Fibroblast of skin of left quadriceps (primary cell): ENCODE measurements at regions not wholly inside any gene's neighbourhood (a gene's known extent, or its start where the extent isn't known, plus 50 kb on each side); places are given as distances from the start of the nearest gene placed in this dataset.

ENCODE experiments used
- DNase-seq, 2 experiments: peaks; one replicate each; pipeline ENCODE4 v3.0.0-alpha.2; 2013; ENCODE audit warnings: low read depth in 2 of 2

DNA sequence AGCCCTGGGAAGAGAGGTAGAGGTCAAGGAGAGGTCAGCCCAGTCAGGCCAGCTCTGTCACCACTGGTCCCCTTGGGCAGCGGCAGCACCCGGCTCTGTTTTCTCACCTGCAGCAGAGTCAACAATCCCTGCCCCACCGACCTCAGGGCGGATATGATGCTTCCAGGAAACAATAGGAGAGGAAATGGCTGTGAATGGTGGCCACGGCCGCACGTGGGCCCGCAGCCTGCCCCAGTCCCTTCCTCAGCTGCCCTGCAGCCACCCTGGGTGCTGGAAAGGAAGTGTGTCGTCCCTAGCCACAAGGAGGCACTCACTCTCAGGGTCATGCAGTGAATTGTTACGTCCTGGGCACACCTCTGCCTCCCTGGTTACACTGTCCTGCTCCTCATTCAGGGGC lies 92.5 kb upstream of the ENPP6 start:
- no peak for DNase-seq

DNA sequence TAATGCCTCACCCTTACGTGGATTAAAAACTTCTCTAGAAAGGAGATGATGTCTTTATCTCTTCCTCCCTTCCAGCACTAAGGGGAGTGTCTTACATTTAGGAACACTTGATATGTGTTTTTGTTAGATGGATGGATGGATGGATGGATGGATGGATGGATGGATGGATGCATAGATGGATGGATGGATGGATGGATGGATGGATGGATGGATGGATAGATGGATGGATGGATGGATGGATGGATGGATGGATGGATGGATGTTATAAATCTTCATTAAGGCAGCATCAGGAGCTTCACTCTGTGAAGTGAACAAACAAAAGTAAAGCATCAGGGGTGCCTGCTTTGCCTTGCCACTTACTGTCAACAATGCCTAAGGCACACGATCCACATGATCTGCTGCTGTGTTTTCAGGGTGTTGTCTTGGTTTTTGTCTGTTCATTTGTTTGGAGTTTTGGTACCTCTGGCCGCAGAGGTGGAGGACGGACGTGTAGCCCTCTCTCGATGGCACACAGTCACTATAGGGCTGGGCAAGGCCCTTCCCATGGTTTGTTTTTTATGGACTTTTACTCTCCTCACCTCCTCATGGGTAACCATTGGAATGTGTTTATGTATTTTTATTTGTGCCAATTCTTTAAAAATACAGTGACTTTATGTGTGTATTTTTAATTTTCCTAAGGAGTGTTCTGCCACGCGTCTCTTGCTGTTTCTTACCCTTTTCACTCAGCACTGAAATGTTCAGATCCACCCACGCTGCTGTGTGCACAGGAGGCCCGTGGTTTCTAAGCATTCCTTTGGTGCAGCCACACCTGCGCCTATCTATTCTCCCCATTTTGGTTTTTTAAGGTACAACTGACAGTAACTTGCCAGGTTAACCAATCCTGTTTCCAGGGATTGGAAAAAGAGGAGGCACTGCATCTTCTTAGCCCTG lies 91.8 kb upstream of the ENPP6 start:
- DNase-seq: no peak

DNA sequence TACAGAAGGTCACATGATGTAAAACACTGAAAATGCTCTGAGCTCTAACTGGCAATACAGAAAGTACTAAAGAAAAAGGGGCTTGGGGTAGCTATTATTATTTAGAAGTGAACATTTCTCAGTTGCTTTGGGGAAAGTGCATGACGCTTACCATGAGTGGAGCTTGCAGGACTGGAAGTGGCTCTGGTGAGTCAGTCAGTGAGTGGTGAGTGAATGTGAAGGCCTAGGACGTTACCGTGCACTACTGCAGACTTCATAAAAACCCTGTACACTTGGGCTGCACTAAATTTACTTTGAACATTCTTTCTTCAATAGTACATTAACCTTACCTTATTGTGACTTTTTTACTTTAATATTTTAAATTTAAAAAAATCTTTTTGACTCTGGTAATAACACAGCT lies 89.3 kb upstream of the ENPP6 start:
- no peak for DNase-seq

DNA sequence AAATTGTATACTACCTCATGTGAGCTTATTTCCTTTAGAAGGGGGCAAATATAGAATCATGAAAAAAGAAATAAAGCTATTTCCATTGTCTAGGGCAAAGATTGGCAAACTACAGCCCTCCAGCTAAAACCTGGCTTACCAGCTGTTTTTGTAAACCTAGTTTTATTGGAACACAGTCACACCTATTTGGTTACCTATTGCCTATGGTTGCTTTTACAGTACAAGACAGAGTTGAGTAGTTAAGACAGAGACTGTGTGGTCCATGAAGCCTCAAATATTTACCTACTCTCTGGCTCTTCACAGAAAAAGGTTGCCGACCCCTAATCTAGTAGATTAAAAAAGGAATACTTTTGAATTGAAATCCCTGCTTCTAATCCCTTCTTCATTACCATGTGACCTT lies 88.8 kb upstream of the ENPP6 start:
- no peak for DNase-seq

DNA sequence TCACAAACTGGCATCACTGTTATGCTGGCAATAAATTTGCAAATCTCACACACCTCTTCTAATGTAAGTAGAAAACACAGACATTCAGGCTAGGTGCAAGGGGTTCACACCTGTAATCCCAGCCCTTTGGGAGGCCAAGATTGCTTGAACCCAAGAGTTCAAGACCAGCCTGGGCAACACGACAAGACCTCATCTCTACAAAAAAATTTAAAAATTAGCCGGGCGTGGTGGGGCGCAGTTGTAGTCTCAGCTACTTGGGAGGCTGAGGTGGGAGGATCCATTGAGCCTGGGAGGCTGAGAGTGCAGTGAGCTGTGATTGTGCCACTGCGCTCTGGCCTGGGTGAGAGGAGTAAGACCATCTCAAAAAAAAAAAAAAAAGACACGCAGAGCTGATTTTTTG lies 83.1 kb upstream of the ENPP6 start:
- no peak for DNase-seq

DNA sequence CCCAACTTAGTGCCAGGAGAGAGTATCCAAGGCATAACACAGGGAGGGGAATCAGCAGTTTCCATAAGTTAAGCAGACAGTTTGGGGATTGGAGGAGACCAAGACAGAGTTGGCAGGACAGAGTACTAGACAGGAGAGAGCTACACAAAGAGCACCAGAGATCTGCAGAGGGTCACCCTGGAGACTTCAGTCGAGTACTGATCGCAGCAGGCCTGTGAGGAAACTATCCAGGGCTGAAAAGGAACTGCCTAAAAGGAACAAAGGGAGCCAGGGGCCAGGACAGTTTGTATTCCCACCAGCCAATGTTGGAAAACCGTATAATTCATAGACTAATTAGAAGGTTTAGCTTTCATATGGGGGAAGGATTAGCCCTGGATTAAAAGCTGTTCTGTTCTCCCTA lies 80.6 kb upstream of the ENPP6 start:
- DNase-seq: no peak

DNA sequence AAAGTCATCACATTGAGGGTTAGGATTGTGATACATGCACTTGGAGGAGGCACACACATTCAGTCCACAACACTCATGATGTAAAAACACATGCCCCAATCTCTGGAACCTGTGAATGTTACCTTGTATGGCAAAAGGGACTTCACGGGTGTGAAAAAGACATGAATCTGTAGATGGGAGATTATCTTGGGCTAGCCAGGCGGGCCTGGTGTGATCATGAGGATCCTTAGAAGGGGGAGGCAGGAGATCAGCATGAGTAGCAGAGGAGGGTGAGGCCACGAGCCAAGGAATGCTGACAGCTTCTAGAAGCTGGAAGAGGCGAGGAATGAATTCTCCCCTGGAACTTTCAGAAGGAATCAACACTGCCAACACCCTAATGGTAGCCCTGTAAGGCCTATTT lies 77.5 kb upstream of the ENPP6 start:
- no peak for DNase-seq

DNA sequence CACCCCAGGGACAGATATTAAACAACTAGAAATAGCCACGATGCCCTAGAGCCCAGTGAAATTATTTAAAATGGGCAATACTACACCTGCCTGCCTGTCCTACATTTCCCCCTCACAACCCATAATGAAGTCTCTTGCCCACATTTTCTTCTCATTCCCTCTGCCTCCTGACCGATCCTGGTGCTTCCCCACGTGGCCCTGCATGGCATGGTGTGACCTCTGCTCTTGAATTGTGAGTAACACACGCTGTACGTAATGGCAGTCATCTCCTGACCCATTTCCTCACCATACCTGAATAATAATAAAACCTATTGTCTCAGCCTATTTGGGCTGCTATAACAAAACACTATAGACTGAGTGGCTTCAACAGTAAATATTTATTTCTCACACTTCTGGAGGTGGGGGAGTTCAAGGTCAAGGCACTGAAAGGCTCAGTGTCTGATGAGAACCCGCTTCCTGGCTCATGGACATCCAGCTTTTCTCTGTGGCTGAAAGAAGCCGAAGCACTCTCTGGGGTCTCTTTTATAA lies 77.0 kb upstream of the ENPP6 start:
- DNase-seq: no peak

DNA sequence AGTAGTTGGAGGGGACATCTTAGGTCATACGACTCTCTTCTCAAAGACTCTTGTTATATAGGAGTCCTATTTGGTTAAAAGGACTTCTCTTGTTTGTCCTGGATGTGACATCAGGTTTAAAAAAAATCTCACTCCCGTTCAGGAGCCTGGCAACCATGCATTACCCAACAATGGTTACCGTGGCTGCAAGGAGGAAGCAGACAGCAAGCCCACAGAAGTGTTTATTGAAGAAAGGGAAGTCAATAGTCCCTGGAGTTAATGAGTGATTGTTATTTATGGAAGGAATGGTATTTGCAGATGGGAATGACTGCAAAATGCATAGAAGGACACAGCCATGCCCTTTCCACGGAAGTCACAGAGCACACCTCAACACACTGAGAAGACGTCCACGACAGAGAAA lies 75.9 kb upstream of the ENPP6 start:
- DNase-seq: no peak

DNA sequence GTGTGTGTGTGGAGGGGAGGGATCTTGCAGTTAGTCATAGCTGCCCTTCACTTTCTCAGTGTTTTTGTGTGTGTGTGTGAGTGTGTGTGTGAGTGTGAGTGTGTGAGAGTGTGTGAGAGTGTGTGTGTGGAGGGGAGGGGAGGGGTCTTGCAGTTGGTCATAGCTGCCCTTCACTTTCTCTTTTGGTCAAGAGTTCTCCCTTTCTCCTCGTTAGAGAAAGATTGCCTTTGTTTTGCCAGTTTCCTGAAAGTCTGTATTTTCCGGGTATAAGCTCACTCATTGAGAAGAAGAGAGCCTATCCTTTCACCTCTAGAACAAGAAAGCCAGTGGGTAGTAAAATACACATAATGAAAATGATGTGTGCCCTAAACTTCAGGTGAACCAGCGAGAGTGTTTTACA lies 75.2 kb upstream of the ENPP6 start:
- DNase-seq: no peak

DNA sequence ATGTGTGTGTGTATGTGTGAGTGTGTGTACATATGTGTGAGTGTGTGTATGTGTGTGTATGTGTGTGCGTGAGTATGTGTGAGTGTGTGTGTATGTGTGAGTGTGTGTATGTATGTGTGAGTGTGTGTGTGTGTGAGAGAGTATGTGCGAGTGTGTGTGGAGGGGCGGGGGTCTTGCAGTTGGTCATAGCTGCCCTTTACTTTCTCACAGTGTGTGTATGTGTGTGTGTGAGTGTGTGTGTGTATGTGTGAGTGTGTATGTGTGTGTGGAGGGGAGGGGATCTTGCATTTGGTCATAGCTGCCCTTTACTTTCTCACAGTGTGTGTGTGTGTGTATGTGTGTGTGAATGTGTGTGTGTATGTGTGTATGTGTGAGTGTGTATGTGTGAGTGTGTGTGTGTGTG lies 74.8 kb upstream of the ENPP6 start:
- no peak for DNase-seq

DNA sequence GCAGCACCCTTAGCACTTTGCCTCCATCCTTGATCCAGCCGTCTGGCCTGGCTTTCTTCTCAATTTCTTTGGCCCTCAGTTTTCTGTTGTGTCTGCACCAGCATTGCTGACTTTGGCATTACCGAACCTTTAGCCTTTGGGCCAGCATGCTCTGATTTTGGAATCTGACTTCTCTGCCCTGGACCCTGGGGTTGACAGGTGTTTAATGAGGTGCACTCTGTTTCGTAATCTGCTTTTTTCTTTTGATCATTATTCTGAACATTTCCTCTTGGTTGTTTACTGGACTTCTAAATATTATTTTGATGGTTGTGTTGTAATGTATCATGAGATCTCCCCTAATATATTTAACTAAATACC lies 71.5 kb upstream of the ENPP6 start:
- no peak for DNase-seq

DNA sequence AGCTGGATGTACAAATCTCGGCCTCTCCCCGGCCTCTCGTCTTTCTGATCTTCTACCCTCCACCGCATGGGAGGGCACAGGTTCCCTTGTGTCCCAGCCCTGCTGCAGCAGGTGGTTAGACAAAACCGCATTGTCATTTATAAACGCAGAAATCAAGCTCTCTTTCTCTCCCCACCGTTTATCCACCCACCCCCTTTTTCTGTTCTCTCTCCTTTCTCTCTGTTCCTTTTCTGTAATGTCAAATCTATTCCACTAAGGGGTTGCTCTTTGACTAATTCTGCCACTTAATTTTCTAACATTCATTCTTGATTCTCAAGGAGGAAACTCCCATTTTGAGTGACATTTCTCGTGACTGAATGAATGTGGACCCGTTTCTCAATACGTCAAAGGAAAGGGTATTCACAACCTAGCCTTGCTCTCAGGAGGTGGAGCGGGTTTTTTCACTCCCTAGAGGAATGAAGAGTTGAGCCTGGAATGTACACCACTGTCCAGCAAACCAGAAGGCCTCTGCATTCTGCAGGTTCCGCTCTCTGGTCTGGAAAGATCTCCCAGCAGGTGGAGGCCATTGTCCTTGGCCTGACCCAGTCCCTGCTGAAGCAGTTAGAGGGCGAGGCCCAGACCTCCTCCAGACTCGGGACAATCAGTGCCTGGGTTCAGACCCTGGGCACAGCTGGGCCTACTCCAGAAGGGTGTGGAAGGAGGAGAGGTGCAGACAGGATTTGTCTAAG lies 70.9 kb upstream of the ENPP6 start:
- no peak for DNase-seq

DNA sequence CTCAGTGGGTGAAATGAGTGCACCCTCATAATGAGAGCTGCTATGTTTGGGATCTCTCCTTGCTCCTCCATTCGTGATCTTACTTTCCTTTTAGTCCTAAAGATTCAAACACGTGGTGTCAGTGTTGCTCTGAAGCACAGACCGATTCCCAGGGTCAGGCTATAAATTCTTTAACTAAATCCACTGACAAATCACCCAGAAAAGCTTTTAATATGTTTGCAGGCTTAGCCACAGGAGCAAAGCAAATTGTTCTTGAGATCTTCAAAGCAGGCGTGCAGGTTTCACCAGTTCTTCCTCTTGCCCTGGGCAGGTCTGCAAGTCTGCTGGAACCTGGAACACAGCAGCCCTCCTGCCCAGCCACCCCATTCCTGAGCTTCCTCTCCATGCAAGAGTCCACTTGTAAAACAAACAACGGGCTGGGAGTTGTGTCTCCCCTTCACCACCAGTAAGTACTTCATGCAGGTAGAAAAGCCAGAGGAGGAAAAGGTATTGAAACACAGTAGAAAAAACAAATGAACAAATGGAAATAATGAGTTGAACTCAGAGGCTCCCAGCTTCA lies 70.1 kb upstream of the ENPP6 start:
- DNase-seq: peak; percentile 24 to 28

DNA sequence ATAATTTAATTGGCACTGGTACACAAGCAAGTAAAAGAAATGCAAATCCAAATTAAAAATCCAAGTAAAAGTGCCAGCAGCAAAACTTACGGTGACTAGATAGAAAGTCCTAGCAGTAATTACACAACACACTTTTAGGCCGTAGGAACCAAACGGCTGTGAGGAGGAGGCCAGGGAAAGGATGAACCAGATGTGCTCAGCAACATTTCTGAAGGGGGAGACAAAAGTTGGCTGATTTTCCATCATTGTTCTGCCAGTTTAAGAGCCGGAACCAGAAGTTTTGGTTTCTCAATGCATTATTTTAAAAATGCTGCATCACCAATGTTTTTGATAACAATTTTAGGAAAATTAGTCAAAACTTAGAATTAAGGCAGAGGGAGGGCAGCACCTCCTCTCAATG lies 68.7 kb upstream of the ENPP6 start:
- no peak for DNase-seq

DNA sequence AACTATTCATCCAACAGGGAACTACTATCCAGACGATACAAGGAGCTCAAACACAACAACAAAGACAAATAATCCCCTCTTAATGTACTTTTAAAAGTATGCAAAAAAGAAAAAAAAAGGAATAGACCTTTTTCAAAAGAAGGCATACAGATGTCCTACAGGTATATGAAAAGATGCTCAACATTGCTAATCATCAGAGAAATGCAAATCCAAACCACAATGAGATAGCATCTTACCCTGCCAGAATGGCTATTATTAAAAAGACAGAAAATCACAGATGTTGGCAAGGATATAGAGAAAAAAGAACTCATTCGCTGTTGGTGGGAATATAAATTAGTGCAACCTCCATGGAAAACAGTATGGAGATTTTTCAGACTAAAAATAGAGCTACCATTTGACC lies 67.1 kb upstream of the ENPP6 start:
- no peak for DNase-seq

DNA sequence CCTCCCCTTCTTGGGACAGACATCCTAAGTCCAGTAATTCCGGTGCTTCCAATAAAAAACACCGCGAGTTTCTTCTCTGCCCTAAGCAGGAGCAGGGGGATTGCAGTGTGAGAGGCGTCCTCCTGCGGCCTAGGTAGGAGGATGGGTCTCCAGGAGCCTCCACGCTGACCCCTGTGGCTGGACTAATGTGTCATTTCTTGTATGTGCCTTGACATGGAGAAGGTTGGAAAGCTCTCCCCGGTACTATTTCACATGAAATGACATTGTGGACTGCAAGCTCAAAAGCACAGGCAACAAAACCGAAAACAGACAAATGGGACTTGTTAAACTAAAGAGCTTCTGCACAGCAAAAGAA lies 66.6 kb upstream of the ENPP6 start:
- no peak for DNase-seq

DNA sequence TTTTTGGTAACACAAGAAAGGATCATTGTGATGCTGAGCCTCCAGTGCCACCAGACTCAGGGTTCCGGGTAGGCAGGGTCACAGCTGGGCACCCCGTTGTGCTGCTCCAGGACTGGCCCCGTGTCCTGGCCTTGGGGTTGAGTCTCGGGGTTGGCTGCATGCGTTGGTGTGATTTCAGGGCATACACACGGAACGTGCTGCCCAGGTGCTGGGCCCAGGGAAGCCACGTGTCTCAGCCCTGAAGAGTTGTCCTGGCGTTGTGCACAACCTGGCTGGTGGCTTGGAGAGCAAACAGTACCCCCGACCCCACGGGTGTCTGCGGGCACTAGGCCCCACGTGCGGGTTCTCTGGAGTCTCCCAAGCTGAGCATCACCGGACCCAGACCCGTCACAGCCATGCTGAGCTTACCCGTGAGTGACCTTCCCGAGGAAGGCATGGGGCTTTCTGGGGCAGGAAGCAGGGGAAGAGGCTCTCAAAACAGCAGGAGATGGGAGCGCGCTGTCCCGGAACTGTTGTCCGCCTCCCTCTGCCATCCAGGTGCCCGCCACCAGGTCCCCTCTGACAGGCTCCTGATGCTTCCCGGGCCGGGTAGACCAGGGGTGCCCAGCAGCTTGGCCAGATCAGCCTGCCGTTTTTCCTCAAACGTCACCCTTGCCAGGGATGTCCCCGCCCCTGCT lies 66.1 kb upstream of the ENPP6 start:
- no peak for DNase-seq

DNA sequence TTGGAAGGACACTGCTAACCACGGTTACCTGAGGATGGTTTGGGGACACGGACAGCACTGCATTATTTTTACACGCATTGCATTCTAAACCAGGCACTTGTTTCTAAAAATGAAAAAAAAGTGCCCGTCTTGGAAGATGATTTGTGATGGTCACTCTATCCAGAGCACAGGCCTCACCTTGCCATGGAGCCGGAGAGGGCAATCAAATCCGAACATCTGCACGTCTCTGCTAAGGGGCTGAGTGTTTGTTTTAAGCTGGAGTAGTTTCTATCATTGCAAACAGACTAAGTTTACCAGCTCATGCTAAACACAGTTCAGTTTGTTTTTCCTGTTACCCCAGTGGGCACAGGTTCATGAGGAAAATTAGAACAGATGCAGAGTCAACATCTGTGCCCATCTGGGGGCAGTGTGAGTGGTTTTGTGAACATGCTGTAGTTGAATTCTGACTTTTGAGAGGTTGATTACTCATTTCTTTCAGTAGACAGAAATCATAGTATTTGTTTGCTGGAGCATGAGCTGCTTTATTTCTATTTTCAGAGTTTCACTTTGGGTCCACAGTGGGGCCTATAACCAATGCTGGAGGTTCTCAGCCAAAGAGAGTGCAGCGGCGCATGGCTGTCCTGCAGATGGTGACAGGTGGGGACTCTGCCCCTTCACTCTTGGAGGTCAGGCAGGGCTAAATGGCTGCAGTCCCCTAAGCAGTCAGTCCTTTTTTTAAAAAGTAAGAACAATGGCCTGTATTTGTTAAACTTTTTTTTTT lies 65.4 kb upstream of the ENPP6 start:
- no peak for DNase-seq

DNA sequence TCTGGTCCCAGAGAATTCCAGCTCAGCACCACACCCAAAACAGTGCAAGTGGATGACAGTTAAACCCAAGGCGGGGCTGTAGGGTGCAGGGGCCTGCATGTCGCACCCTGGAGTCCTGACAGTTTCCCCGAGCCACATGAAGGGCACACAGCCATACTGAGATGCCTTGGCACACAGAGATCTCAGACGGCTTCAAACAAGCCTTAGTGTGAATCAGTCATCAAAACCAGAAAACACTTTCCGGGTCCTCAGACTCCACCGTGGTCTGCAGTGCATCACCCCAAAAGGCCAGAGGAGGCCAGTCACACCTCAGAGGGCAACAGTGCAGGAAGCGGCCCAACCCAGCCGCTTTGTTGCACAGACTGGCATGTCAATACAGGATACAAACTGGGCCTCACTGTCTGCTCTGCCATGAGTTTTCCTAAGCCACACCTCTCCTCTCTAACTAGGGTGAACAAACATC lies 64.6 kb upstream of the ENPP6 start:
- DNase-seq: no peak
